Activated T-helper 2 cell treated with anti-CD3 and anti-CD28 coated beads, Interferon-gamma antibody, Interleukin-2, Interleukin-4, amounts not matched to agents 10 μg/mL and 5 μg/mL and 100 μg/mL, durations not matched to agents 14 hours and 24 hours and 36 hours (primary cell): ENCODE measurements at regions not wholly inside any gene's neighbourhood (a gene's known extent, or its start where the extent isn't known, plus 50 kb on each side); places are given as distances from the start of the nearest gene placed in this dataset.

ENCODE experiments used
- DNase-seq: peaks from one replicate; pipeline ENCODE4 v3.0.0; 2021; ENCODE audit warnings: low spot score
- H3K27ac Mint-ChIP-seq: one replicate; pipeline ENCODE4 v1.8.0; 2021; ENCODE audit warnings: mixed read lengths
- H3K27me3 Mint-ChIP-seq: one replicate; pipeline ENCODE4 v1.8.0; 2021; ENCODE audit warnings: low read depth, mixed read lengths
- H3K36me3 Mint-ChIP-seq: one replicate; pipeline ENCODE4 v1.8.0; 2021; ENCODE audit warnings: low read depth, mixed read lengths
- H3K4me1 Mint-ChIP-seq: one replicate; pipeline ENCODE4 v1.8.0; 2021; ENCODE audit warnings: low read depth, mixed read lengths
- H3K4me3 Mint-ChIP-seq: one replicate; pipeline ENCODE4 v1.8.0; 2021; ENCODE audit warnings: low read depth, mild to moderate bottlenecking, moderate library complexity, mixed read lengths
- H3K9me3 Mint-ChIP-seq: one replicate; pipeline ENCODE4 v1.8.0; 2021; ENCODE audit warnings: mixed read lengths
- intact Hi-C: fragments of 100-400 bp; cut with micrococcal nuclease; formaldehyde crosslinking; loops from one replicate; pipeline ENCODE4 v1.15.1; 2023

DNA sequence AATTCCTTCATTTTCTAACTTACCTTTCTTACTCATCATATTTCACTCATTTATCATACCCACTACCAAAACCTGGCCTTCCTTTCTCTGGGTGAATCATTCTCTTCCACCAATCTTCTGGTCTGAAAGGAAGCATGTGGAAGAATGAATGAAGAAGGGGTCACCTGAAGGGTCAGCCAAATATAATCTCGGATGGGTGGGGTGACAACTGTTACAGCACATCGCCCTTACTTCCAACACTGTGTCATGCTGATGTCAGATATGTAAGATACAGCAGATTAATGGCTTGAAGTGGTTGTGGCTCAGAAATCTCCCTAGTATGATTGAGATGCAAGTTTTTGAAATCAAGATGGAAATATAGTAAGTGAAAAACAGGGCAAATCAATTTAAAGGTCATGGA is 401.7 kb upstream of the HTR2A start:
- Mint-ChIP-seq H3K4me1 (no peaks in the 10 kb centered on the region), H3K27ac (no peak overlapping the region), H3K4me3 (no peak overlapping the region), H3K36me3 (no peaks in the 10 kb centered on the region), H3K9me3 (no peaks in the 10 kb centered on the region), H3K27me3 (no peaks in the 10 kb centered on the region)
- no peak for DNase-seq
- intact Hi-C loops = no loop called here

DNA sequence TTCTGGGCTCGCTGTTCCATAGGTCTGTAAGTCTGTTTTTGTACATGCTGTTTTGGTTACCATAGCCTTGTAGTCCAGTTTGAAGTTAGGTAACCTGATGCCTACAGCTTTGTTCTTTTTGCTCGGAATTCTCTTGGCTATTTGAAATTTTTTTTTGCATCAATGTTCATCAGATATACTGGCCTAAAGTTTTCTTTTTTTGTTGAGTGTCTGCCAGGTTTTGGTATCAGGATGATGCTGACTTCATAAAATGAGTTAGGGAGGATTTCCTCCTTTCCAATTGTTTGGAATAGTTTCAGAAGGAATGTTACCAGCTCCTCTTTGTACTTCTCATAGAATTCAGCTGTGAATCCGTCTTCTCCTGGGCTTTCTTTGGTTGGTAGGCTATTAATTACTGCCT is 397.8 kb upstream of the HTR2A start:
- no peaks in the 10 kb centered on the region for H3K36me3 Mint-ChIP-seq

DNA sequence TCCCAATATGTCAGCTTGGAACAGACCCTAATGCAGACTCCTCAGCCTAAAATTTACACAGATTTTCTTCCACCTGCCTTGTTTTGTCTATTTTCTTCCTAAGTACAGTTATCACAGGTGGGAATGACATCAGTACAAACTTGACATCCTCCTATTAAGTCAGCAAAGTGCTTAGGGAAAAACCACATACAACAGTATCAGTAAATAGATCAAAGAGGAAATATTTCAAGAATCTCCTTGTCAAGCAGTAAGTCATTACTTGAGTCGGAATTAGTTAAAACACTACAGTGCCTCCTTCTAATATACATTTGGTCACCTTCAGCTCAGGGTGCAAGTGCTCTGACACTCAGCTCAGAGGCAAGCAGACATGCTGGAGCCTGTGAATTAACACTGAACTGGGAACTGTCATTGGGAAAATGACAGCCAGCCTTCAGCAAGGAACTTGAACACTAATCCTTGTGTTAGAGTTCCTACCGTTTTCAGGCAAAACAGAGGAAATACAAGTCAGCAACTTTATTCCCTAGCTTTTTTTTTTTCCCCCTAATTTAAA is 394.3 kb upstream of the HTR2A start:
- H3K4me1 Mint-ChIP-seq = no peaks in the 10 kb centered on the region
- no peaks in the 10 kb centered on the region for H3K36me3 Mint-ChIP-seq
- intact Hi-C loops = no loop called here
- DNase-seq = no peak
- no peaks in the 10 kb centered on the region for H3K27me3 Mint-ChIP-seq
- H3K9me3 Mint-ChIP-seq = no peaks in the 10 kb centered on the region
- no peak overlapping the region for H3K4me3 Mint-ChIP-seq
- no peak overlapping the region for H3K27ac Mint-ChIP-seq

More for the DNA sequence above, 397.8 kb upstream of the HTR2A start:
- no peak for DNase-seq
- no peak overlapping the region for H3K27ac Mint-ChIP-seq
- H3K9me3 Mint-ChIP-seq = no peaks in the 10 kb centered on the region
- H3K27me3 Mint-ChIP-seq = no peaks in the 10 kb centered on the region
- no peak overlapping the region for H3K4me3 Mint-ChIP-seq
- intact Hi-C loops = no loop called here
- no peaks in the 10 kb centered on the region for H3K4me1 Mint-ChIP-seq

DNA sequence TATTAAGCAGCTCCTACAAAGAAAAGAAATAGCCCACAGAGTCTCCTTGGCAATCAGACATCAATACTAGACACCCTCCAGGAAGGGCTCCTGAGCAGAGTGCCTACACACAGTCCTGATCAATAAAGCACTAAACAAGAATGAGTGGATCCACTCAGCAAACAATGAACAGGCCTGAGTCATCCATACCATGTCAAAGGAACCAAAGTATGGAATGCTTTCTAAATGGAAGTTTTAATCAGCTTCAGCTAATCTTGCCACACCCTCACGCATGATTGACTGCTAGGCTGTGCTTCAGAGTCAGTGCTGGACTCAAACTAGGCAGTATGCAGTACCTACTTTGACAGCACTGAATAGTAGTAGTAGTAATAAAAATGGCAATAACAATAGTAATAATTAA is 392.7 kb upstream of the HTR2A start:
- H3K36me3 Mint-ChIP-seq = no peaks in the 10 kb centered on the region
- intact Hi-C loops = no loop called here

DNA sequence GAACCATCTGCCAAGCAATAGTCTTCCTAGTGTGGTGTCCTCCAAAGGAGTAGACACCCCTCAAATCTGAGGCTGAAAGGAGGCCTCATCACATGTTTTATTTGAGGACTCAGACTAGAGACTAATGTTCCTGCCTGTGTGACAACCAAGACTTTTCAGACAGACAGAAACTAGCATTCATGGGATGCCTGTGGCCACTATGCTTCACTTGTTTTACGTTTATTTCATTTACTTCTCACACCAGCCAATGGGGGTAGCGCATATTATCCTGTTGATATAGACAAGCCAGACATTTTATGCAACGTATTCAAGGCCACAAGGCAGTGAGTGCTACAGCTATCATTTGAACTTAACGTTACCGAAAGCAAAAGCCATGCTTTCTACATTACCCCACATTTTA is 391.7 kb upstream of the HTR2A start:
- no peak for DNase-seq
- no peak overlapping the region for H3K27ac Mint-ChIP-seq
- intact Hi-C loops = no loop called here
- H3K27me3 Mint-ChIP-seq = no peaks in the 10 kb centered on the region
- no peaks in the 10 kb centered on the region for H3K4me1 Mint-ChIP-seq
- H3K9me3 Mint-ChIP-seq = no peaks in the 10 kb centered on the region
- H3K4me3 Mint-ChIP-seq = no peak overlapping the region
- no peaks in the 10 kb centered on the region for H3K36me3 Mint-ChIP-seq

More for the DNA sequence above, 392.7 kb upstream of the HTR2A start:
- no peak for DNase-seq
- Mint-ChIP-seq H3K4me3 (no peak overlapping the region), H3K4me1 (no peaks in the 10 kb centered on the region), H3K27me3 (no peaks in the 10 kb centered on the region), H3K27ac (no peak overlapping the region), H3K9me3 (no peaks in the 10 kb centered on the region)

DNA sequence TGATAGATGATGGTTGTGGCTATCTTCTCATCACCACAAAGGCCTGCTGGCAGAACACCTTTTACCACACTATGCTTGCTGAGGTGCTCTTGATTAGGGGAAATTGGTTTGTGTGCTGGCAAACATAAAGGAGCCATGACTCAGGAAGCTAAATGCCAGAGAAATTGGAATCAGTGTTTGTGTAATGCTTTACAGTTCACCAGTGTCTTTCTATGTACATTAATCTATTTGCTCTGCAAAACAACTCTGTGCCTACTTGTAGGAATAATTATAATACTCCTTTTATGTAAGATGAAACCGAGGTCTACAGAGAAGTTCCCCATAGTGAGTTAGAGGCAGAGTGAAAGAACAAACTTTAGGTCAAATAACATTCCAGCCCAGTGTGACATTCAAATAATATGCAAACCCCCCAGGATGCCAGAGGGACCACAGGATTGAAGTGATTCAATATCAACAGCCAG is 390.5 kb upstream of the HTR2A start:
- no peaks in the 10 kb centered on the region for H3K4me1 Mint-ChIP-seq
- intact Hi-C loops = no loop called here
- H3K27me3 Mint-ChIP-seq = no peaks in the 10 kb centered on the region
- no peak overlapping the region for H3K4me3 Mint-ChIP-seq
- DNase-seq = no peak
- H3K36me3 Mint-ChIP-seq = no peaks in the 10 kb centered on the region
- no peak overlapping the region for H3K27ac Mint-ChIP-seq
- H3K9me3 Mint-ChIP-seq = no peaks in the 10 kb centered on the region

DNA sequence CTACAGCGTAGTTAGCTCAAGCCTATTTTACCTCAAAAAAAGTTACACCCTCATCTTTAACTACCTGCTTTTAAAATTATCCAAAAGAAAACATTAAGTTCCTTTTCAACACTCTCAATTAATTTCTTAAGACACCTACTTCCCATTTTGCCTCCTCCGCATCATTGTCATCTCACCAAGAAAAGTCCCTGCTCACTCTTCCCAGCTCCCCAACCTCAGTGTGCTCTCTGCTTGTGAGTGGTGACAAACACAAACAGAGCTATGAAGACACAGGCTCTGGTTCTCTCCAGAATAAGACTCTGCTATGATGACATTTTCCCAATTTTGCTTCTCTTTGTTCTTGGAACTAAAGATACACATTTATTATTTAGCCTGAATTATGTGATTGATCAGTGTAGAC is 385.1 kb upstream of the HTR2A start:
- no peaks in the 10 kb centered on the region for H3K9me3 Mint-ChIP-seq
- H3K4me3 Mint-ChIP-seq = no peak overlapping the region
- intact Hi-C loops = no loop called here
- H3K36me3 Mint-ChIP-seq = no peaks in the 10 kb centered on the region
- no peaks in the 10 kb centered on the region for H3K27me3 Mint-ChIP-seq
- no peak for DNase-seq
- no peaks in the 10 kb centered on the region for H3K4me1 Mint-ChIP-seq
- H3K27ac Mint-ChIP-seq = no peak overlapping the region

DNA sequence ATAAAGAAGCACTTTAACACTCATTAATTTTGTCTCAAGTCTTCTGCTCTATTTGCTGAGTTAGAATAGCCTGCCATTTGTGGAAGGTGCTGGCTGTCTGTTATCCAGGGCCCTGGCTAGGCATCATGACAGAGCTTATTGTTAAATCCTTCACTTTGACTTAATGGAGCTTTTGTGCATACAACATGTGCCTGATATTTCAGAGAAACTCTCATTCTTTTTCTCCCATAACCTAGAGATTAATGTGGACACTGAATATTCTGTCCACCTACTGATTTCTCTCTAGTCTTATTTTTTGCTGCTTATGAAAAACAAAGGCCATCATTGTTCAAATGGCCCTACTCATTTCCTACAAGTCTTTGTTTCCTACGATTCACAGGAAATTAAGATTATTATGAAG is 383.1 kb upstream of the HTR2A start:
- no peaks in the 10 kb centered on the region for H3K27me3 Mint-ChIP-seq
- H3K36me3 Mint-ChIP-seq = no peaks in the 10 kb centered on the region
- intact Hi-C loops = no loop called here
- H3K4me1 Mint-ChIP-seq = no peaks in the 10 kb centered on the region
- H3K9me3 Mint-ChIP-seq = no peaks in the 10 kb centered on the region
- H3K4me3 Mint-ChIP-seq = no peak overlapping the region
- H3K27ac Mint-ChIP-seq = no peak overlapping the region
- DNase-seq = no peak

DNA sequence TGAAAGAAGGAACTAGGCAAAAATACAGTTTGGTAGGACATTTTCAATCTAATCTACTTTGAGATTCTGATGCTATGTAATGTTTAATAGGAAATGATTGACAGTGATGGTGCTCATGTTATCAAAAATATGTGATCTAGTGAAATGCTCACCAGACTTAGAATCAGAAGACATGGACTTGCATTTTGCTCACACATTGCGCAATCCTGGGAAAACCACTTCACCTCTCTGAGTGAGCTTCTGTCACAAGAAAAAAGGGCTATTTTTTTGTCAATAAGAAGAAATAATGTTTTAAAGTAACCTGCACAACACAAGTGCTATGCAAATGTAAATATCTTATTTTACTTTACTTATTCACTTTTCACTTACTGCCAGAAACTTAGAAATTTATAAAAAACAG is 380.9 kb upstream of the HTR2A start:
- Mint-ChIP-seq H3K27ac (no peak overlapping the region), H3K36me3 (no peaks in the 10 kb centered on the region), H3K9me3 (no peaks in the 10 kb centered on the region), H3K4me3 (no peak overlapping the region), H3K4me1 (no peaks in the 10 kb centered on the region), H3K27me3 (no peaks in the 10 kb centered on the region)
- no peak for DNase-seq
- intact Hi-C loops = no loop called here

DNA sequence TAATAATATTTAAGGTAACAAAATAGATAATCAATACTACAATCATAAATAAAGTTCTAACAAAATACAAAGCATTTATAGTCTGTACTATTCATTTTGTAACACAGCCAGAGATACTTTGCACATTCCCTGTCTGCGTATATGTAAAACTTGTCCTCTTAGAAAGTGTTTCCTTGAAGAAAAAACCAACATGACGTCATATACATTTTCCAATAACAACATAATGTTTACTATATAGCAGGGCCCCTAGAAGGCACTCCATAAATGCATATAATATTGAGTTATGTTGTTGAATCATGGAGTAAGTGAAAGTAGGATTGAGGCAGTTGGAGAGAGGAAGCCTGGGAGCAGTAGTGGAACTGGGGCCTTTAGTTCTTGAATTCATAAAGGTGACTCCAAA is 371.4 kb upstream of the HTR2A start:
- no peak for DNase-seq
- Mint-ChIP-seq H3K27ac (no peak overlapping the region), H3K9me3 (peaks cover 4% of the 10 kb centered on the region), H3K4me1 (no peaks in the 10 kb centered on the region), H3K4me3 (no peak overlapping the region), H3K27me3 (no peaks in the 10 kb centered on the region), H3K36me3 (no peaks in the 10 kb centered on the region)
- intact Hi-C loops = no loop called here

DNA sequence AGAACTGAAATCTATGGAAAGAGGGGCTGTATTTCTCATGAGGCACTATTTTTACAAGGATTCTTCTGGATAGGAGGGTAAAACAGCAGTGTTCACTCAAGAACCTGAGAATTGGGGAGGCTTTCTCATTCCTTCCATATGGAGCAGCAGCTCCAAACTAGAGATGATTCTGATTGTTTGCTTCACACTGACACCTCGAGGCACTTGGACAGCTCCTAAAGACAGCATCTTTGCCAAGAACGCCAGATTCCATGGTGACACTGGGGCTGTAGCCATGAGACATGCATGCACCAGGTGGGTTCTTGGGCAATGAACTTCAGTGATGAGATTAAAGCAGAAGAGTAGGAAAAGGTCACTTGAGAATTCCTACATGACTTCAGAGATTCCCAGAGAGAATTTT is 361.5 kb upstream of the HTR2A start:
- intact Hi-C loops = no loop called here

DNA sequence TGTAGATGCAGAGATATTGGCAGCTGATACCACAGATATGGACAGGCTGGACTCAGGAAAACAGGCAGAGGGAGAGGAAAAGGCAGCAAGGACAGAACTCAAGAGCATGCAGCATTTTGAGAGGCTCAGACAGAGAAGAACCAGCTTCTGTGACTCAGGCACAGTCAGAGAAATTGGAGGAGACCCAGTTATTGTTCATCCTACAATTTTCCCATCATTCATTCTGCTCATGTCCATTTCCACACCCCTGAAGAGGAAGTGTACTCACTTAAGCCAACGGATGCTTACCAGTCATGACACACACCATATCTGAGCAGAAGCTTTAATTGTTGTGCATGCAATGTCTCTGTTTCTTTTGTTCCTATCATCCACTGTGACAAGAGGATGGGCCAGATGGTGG is 359.8 kb upstream of the HTR2A start:
- Mint-ChIP-seq H3K4me3 (no peak overlapping the region), H3K36me3 (no peaks in the 10 kb centered on the region), H3K27me3 (no peaks in the 10 kb centered on the region), H3K27ac (no peak overlapping the region), H3K4me1 (no peaks in the 10 kb centered on the region), H3K9me3 (no peaks in the 10 kb centered on the region)
- intact Hi-C loops = no loop called here
- DNase-seq = no peak

More for the DNA sequence above, 361.5 kb upstream of the HTR2A start:
- DNase-seq = no peak
- Mint-ChIP-seq H3K4me1 (no peaks in the 10 kb centered on the region), H3K4me3 (no peak overlapping the region), H3K27ac (no peak overlapping the region), H3K9me3 (no peaks in the 10 kb centered on the region), H3K36me3 (no peaks in the 10 kb centered on the region), H3K27me3 (no peaks in the 10 kb centered on the region)

DNA sequence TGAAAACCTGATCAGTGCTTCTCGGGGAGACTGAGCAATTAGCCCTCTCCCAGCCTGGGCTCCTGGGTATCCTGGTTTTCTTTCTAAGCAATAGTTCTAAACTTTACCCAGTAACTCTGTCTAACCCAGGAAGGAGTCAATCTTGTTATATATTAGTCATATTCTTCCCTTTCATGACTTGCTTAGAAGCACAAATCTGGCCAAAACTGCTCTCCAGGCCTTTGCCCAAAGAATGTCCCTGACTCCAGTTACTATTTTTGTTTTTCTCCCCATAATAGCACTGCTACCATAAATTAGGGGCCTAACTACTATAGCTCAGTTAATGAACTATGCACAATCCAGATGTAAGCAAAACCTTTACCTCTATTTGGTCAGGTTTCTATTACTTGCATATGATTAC is 355.8 kb upstream of the HTR2A start:
- DNase-seq = no peak
- Mint-ChIP-seq H3K4me1 (no peaks in the 10 kb centered on the region), H3K27me3 (no peaks in the 10 kb centered on the region), H3K9me3 (no peaks in the 10 kb centered on the region), H3K27ac (no peak overlapping the region), H3K4me3 (no peak overlapping the region), H3K36me3 (no peaks in the 10 kb centered on the region)
- intact Hi-C loops = no loop called here

DNA sequence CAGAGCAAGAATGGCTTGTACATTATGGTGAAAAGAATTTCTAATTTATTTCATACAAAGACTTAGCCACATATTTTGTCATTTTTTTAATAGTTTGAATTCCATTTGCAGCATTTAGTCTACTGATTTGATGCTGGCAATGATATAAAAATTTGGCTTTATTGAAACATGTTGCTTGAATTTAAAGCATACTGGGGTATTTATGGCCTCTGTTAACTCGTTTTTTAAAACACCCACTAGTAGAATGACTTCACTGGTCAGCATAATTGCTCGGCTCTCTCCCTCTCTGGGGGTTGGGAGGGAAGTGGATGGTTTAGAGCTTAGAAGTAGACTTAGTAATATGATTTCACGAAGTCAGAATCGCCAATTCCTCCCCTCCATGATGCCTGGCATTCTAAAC is 354.9 kb upstream of the HTR2A start:
- Mint-ChIP-seq H3K4me3 (no peak overlapping the region), H3K27me3 (no peaks in the 10 kb centered on the region), H3K9me3 (no peaks in the 10 kb centered on the region), H3K27ac (no peak overlapping the region), H3K36me3 (no peaks in the 10 kb centered on the region), H3K4me1 (no peaks in the 10 kb centered on the region)
- intact Hi-C loops = no loop called here
- DNase-seq = no peak
